Lung (tissue), 11 donors: ENCODE measurements at regions not wholly inside any gene's neighbourhood (a gene's known extent, or its start where the extent isn't known, plus 50 kb on each side); places are given as distances from the start of the nearest gene placed in this dataset.

Experiments
- ATAC-seq: fragments of 200-7000 bp; cut with Tn5 transposase; one replicate; pipeline ENCODE4 v1.9.1; 2020; ENCODE audit warnings: moderate number of reproducible peaks; ENCODE audit not compliant: insufficient read depth, low FRiP score
- DNase-seq, 3 donors: peaks; one replicate each; pipeline ENCODE4 v3.0.0-alpha.2; 2013 to 2017
- H3K27ac ChIP-seq, 2 donors: one replicate each; pipeline ENCODE4 v1.5.1; 2013; ENCODE audit warnings: mild to moderate bottlenecking in 2 of 2, moderate library complexity in 2 of 2, control low read depth in 1 of 2, inconsistent platforms in 1 of 2, low read depth in 1 of 2, low read length in 1 of 2
- H3K27me3 ChIP-seq, 3 donors: one replicate each; pipeline ENCODE4 v1.5.1; 2013; ENCODE audit warnings: low read length in 2 of 3; ENCODE audit not compliant: control insufficient read depth in 3 of 3, insufficient read depth in 3 of 3
- H3K36me3 ChIP-seq, 4 donors: one replicate each; pipeline ENCODE4 v1.5.1; 2013; ENCODE audit warnings: low read length in 4 of 4, mild to moderate bottlenecking in 1 of 4, moderate library complexity in 1 of 4; ENCODE audit not compliant: control insufficient read depth in 4 of 4, insufficient read depth in 4 of 4
- H3K4me1 ChIP-seq, 5 donors: one replicate each; pipeline ENCODE4 v1.5.1; 2013; ENCODE audit warnings: low read length in 5 of 5, mild to moderate bottlenecking in 2 of 5, moderate library complexity in 1 of 5; ENCODE audit not compliant: control insufficient read depth in 5 of 5, insufficient read depth in 5 of 5
- H3K4me3 ChIP-seq: one replicate; pipeline ENCODE4 v1.5.1; 2013; ENCODE audit warnings: mild to moderate bottlenecking, control low read depth, moderate library complexity
- H3K9ac ChIP-seq, 2 donors: one replicate each; pipeline ENCODE4 v1.5.1; 2013; ENCODE audit warnings: low read length in 2 of 2, control low read depth in 1 of 2; ENCODE audit not compliant: insufficient read depth in 1 of 2
- H3K9me3 ChIP-seq, 4 donors: one replicate each; pipeline ENCODE4 v1.5.1; 2013; ENCODE audit warnings: low read length in 3 of 4, mild to moderate bottlenecking in 1 of 4, moderate library complexity in 1 of 4; ENCODE audit not compliant: control insufficient read depth in 4 of 4, insufficient read depth in 3 of 4
- WGBS, 2 donors: extraction: QIAGEN DNeasy Blood & Tissue Kit; methylation state at CpG; one replicate each; pipeline ENCODE4 v1.1.7; 2013; 5-methylcytosine and 5-hydroxymethylcytosine counted together
- TF ChIP-seq, protein P1 (sequence below): IDR thresholded peaks from 2 replicates; pipeline ENCODE4 v1.5.1; 2012; ENCODE audit warnings: mild to moderate bottlenecking; ENCODE audit errors: control extremely low read depth, extremely low read depth
- donor health status: control.
- donor health status: control.
- donor health status: Bipolar disorder and iron deficiency.
- donor health status: healthy.
- donor health status: DM: yes; HTN: yes; CAD: no.

DNA sequence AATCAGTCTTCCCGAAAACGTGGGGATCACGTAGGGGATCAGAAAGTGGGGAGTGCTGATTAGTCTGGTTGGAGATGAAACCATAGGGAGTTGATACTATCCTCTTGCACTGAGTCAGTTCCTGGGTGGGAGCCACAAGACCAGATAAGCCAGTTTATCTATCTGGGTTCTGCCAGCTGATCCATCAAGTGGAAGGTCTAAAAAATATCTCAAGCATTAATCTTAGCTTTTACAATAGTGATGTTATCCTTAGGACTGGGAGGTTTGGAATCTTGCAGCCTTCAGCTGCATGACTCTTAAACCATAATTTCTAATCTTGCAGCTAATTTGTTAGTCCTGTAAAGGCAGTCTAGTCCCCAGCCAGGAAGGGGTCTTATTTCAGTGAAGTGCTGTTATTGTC is 2474.2 kb downstream of the PCDH9 start:
- Histone ChIP-seq H3K4me1 (no peaks in the 10 kb centered on the region), H3K9me3 (no peaks in the 10 kb centered on the region), H3K27ac (no peak overlapping the region), H3K36me3 (no peaks in the 10 kb centered on the region), H3K27me3 (no peaks in the 10 kb centered on the region), H3K4me3 (no peak overlapping the region), H3K9ac (no peak overlapping the region)
- DNase-seq (no peak), ATAC-seq (no peak)
- TF ChIP-seq, protein P1, sequence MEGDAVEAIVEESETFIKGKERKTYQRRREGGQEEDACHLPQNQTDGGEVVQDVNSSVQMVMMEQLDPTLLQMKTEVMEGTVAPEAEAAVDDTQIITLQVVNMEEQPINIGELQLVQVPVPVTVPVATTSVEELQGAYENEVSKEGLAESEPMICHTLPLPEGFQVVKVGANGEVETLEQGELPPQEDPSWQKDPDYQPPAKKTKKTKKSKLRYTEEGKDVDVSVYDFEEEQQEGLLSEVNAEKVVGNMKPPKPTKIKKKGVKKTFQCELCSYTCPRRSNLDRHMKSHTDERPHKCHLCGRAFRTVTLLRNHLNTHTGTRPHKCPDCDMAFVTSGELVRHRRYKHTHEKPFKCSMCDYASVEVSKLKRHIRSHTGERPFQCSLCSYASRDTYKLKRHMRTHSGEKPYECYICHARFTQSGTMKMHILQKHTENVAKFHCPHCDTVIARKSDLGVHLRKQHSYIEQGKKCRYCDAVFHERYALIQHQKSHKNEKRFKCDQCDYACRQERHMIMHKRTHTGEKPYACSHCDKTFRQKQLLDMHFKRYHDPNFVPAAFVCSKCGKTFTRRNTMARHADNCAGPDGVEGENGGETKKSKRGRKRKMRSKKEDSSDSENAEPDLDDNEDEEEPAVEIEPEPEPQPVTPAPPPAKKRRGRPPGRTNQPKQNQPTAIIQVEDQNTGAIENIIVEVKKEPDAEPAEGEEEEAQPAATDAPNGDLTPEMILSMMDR: no peak
- 88 to 89% methylated on average over 3 of the region's 3 CpGs for WGBS, 2 donors

DNA sequence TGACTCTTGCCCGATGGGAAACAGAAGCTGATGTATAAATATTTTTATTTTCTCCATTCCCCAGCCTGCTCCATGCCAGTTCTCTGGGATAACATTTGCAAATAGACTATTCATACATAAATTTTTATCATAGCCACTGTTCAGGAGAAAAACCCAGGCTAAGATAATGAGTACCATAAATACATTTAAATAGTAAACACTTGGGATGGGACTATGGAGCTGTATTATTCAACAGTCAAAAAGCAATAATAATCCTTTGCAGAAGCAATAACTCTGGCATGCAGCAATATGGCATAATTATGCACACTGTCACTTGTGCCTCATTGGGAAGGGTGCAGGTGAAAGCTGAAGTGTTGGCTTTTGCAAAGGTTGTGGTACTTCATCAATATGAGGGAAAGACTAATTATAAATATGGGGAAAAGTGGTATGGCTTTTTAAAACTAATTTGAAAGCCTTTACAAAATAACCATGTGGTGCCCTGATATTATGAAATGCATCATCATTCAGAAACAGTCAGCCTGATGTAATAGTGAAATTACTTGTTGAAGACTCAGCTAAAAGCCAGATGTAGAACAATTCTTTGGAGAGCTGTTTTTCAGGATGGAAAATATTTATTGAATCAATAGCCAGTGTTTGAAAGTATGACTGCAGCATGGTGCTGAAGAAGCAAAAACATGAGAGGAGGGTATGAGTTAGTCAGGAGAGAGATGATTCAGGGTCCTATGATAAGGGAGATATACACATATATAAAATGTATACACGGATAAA is 2476.7 kb downstream of the PCDH9 start:
- DNase-seq (no peak), ATAC-seq (no peak)
- no peaks in the 10 kb centered on the region for H3K27me3 ChIP-seq
- no peaks in the 10 kb centered on the region for H3K9me3 ChIP-seq
- H3K9ac ChIP-seq: no peak overlapping the region
- WGBS, 2 donors: 71 to 89% methylated on average over 2 of the region's 2 CpGs
- no peaks in the 10 kb centered on the region for H3K4me1 ChIP-seq
- no peak overlapping the region for H3K27ac ChIP-seq
- no peaks in the 10 kb centered on the region for H3K36me3 ChIP-seq
- TF ChIP-seq, protein P1: no peak
- H3K4me3 ChIP-seq: no peak overlapping the region

DNA sequence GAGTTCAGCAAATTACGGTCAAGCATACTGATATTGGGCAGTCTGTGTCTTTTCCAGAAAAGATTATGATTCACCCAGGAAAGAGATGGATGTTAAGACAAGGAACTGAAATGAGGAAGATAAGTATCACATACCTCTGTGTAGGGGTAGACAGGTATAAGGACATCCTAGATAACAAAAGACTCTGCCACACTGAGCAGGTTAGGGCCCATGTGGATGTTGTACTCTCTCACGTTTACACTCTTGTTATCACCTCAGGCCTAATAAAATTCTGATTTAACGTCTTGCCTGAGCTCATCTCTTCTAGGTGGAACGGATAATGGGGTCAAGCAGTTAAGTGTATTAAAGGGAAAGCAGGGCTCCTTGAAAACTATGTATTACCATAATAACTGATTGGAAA is 2480.8 kb downstream of the PCDH9 start:
- Histone ChIP-seq H3K27ac (no peak overlapping the region), H3K9ac (no peak overlapping the region), H3K9me3 (no peaks in the 10 kb centered on the region), H3K36me3 (no peaks in the 10 kb centered on the region), H3K4me1 (no peaks in the 10 kb centered on the region), H3K27me3 (no peaks in the 10 kb centered on the region), H3K4me3 (no peak overlapping the region)
- WGBS, 2 donors: 80 to 84% methylated on average over 4 of the region's 4 CpGs
- DNase-seq: no peak
- no peak for ATAC-seq
- TF ChIP-seq, protein P1: no peak

- H3K4me3 ChIP-seq: no peak overlapping the region
- TF ChIP-seq, protein P1: no peak
- DNase-seq (no peak), ATAC-seq (no peak)
- H3K36me3 ChIP-seq: no peaks in the 10 kb centered on the region
- 88 to 90% methylated on average over 2 of the region's 2 CpGs for WGBS, 2 donors
- no peak overlapping the region for H3K9ac ChIP-seq
- H3K9me3 ChIP-seq: no peaks in the 10 kb centered on the region
- H3K27ac ChIP-seq: no peak overlapping the region
- H3K4me1 ChIP-seq: no peaks in the 10 kb centered on the region
- H3K27me3 ChIP-seq: no peaks in the 10 kb centered on the region
Observed at GRCh38 chr13:64746845-64747244, 2483.3 kb downstream of the PCDH9 start.
